GM18951 (cell line): ENCODE measurements at regions not wholly inside any gene's neighbourhood (a gene's known extent, or its start where the extent isn't known, plus 50 kb on each side); places are given as distances from the start of the nearest gene placed in this dataset.

Experiments used
- POLR2A ChIP-seq: IDR thresholded peaks from 4 replicates; pipeline ENCODE4 v1.6.1; 2011; ENCODE audit warnings: mild to moderate bottlenecking; ENCODE audit not compliant: insufficient read length, insufficient read depth; ENCODE audit errors: extremely low read depth
- in situ Hi-C: fragments of 300-500 bp; cut with MboI; formaldehyde crosslinking; loops from one replicate; pipeline ENCODE4 v1.12.0; 2022; ENCODE audit warnings: low sequenced_read_pairs, mixed read lengths, inconsistent platforms; ENCODE audit not compliant: unreplicated experiment

GRCh38 chr22:34416022-34416860 is 496.0 kb upstream of the LARGE1 start:
- no peak for TF ChIP-seq POLR2A
- in situ Hi-C loops = loop anchor here (25.0 kb wide), 1 partner anchor 721 kb away; no protein-coding TSS in a partner anchor

GRCh38 chr22:34422948-34423347 is 502.7 kb upstream of the LARGE1 start:
- in situ Hi-C loops = loop anchor here (25.0 kb wide), 1 partner anchor 714 kb away; no protein-coding TSS in a partner anchor

DNA sequence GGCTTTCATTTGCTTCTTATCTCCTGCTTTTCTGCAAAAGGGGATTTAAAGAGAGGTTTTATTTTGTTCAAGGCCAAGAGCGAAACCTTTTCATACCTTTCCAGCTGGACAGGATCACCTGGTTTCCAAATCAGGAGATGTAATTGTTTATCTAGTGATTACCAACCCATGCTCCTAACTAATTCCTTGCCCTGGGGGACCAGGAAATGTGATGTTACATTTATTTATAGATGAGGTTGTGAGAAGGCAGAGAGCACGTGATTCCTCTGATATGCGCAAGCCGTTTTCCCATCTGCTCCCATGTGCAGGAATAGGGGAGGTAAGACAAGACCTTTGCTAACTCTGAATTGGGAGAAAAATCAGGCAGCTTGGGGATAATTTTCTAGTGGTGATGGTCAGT is 507.2 kb upstream of the LARGE1 start:
- TF ChIP-seq POLR2A = no peak
- in situ Hi-C loops = no loop called here

- in situ Hi-C loops = no loop called here
- no peak for TF ChIP-seq POLR2A
Observed at GRCh38 chr22:34427841-34428240, 507.6 kb upstream of the LARGE1 start.

DNA sequence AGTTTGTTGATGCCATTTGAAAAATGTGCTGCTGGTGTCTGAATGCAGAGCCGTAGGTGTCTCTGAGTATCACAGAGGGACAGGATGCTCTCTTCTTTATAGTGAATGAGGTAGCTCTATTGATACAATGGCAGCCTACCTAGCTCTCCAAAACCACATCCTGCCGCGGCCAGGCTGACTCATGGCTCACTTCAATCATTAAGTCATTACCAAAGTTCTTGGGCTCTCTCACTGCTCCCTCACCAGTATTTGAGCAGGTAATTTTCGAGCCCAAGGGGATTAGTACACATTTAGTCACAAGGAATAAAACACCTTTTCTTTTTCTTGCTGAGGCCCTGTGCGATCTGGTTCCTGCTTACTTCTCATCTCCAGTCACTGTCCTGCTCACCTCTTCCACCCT is 509.0 kb upstream of the LARGE1 start:
- in situ Hi-C loops = no loop called here
- no peak for TF ChIP-seq POLR2A

DNA sequence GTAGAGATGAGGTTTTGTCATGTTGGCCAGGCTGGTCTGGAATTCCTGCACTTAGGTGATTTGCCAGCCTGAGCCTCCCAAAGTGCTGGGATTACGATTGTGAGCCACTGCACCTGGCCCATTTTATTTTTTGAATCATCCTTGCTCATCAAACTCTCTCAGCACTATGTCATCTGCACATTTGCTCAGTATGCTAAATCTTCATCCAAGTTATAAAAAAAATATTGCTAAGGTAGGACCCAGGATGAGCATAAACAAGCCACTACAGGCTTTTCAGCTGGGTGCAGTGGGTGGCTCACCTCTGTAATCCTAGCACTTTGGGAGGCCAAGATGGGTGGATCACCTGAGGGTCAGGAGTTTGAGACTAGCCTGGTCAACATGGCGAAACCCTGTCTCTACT is 510.1 kb upstream of the LARGE1 start:
- TF ChIP-seq POLR2A = no peak
- in situ Hi-C loops = no loop called here

DNA sequence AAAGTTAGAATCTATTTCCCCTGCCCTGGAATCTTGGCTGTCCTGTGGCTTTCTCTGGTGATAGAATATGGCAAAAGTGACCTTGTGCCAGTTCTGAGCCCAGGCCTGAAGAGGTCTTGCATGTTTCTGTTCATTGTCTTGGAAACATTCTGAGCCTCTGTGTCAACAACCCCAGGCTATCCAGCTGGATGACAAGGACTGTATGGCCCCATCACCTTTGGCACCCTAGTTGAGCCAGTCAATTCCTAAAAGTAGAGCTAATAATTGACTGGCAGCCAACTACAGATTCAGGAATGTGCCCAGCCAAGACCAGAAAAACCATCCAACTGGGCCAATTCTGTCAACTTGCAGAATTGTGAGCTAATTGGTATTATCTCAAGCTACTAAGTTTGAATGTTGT is 514.1 kb upstream of the LARGE1 start:
- TF ChIP-seq POLR2A = no peak
- in situ Hi-C loops = no loop called here

GRCh38 chr22:34437140-34437539 is 516.9 kb upstream of the LARGE1 start:
- in situ Hi-C loops = no loop called here
- TF ChIP-seq POLR2A = no peak

- in situ Hi-C loops = no loop called here
- no peak for TF ChIP-seq POLR2A
Observed at GRCh38 chr22:34454598-34454997, 534.3 kb upstream of the LARGE1 start.

DNA sequence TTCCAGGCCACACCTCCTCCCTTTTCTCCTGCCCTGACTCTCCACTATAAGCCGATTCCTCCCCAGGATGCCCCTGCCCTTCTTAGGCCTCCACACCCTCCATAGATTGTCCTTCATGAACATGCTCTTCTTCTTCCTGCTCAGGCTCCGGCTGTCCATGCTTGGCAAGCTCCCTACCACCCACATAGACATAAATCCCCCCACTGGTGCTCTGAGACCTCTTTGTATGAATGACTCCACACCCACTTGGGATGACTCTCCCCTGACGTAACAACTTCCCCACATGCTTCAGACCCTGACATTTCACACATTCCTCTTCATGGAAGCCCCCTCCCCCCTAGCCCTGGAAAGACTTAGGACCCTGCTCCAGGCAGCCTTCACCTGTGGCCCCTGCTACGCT is 542.5 kb upstream of the LARGE1 start:
- TF ChIP-seq POLR2A = no peak
- in situ Hi-C loops = no loop called here

DNA sequence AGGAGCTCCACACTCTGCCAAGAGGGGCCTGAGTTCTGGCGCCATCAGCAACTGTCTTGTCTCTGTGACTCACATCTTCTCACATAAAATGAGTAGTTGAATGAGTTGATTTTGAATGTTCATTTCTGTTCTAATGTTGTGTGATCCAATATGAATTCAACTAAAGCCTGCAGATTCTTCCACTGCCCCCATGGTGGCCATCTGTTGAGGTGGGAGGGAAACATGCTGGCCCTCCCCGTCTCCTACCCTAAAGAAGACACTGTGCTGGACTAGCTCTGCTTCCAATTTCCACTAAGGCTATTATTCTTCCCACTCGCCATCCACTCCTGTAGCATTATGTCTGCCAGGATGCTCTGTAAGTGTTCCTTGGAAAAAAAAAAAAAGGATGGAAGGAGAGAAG is 555.6 kb upstream of the LARGE1 start:
- in situ Hi-C loops = no loop called here

GRCh38 chr22:34476762-34477161 is 556.5 kb upstream of the LARGE1 start:
- in situ Hi-C loops = no loop called here
- TF ChIP-seq POLR2A = no peak

More for the DNA sequence above, 555.6 kb upstream of the LARGE1 start:
- TF ChIP-seq POLR2A = no peak

DNA sequence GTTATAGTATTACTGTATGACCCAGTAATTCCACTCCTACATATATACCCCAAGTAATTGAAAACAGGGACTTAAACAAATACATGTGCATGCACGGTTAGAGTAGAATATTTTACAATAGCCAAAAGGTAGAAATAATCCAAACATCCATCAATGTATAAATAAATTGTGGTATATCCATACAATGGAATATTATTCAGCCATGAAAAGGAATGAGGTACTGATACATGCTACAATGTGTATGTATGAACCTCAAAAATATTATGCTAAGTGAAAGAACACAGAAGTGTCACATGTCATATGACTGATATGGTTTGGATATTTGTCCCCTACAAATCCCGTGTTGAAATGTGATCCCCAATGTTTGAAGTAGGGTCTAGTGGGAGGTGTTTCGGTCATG is 560.8 kb upstream of the LARGE1 start:
- no peak for TF ChIP-seq POLR2A
- in situ Hi-C loops = no loop called here

- TF ChIP-seq POLR2A = no peak
Observed at GRCh38 chr22:34486381-34486780, 566.1 kb upstream of the LARGE1 start.

More at GRCh38 chr22:34486381-34486780, 566.1 kb upstream of the LARGE1 start:
- in situ Hi-C loops = no loop called here
